PFSK-1 (cell line): ENCODE measurements at regions not wholly inside any gene's neighbourhood (a gene's known extent, or its start where the extent isn't known, plus 50 kb on each side); places are given as distances from the start of the nearest gene placed in this dataset.

Experiments used
- FOXP2 ChIP-seq: optimal IDR thresholded peaks from 2 replicates; pipeline ENCODE3; 2011; ENCODE audit warnings: borderline replicate concordance, control low read depth, inconsistent platforms; ENCODE audit not compliant: insufficient read depth; ENCODE audit errors: extremely low read length, extremely low read depth
- POLR2AphosphoS5 ChIP-seq: IDR thresholded peaks from 2 replicates; pipeline ENCODE4 v1.6.1; 2012; ENCODE audit warnings: low read depth, mild to moderate bottlenecking, control low read depth, low read length, moderate library complexity
- SIN3A ChIP-seq: IDR thresholded peaks from 2 replicates; pipeline ENCODE4 v1.6.1; 2012; ENCODE audit warnings: mild to moderate bottlenecking, low read length, moderate library complexity, borderline replicate concordance; ENCODE audit not compliant: insufficient read depth
- TAF1 ChIP-seq: IDR thresholded peaks from 2 replicates; pipeline ENCODE4 v1.6.1; 2012; ENCODE audit warnings: low read length, control low read depth, borderline replicate concordance; ENCODE audit not compliant: insufficient read depth
- TF ChIP-seq, protein P1 (sequence below), 2 experiments: IDR thresholded peaks; 2 replicates each; pipeline versions ENCODE4 v1.6.1 to v1.8.0; 2011 to 2012; ENCODE audit warnings: low read depth in 2 of 2, low read length in 2 of 2, control low read depth in 1 of 2, inconsistent platforms in 1 of 2, mild to moderate bottlenecking in 1 of 2, moderate library complexity in 1 of 2; ENCODE audit not compliant: insufficient read depth in 1 of 2

DNA sequence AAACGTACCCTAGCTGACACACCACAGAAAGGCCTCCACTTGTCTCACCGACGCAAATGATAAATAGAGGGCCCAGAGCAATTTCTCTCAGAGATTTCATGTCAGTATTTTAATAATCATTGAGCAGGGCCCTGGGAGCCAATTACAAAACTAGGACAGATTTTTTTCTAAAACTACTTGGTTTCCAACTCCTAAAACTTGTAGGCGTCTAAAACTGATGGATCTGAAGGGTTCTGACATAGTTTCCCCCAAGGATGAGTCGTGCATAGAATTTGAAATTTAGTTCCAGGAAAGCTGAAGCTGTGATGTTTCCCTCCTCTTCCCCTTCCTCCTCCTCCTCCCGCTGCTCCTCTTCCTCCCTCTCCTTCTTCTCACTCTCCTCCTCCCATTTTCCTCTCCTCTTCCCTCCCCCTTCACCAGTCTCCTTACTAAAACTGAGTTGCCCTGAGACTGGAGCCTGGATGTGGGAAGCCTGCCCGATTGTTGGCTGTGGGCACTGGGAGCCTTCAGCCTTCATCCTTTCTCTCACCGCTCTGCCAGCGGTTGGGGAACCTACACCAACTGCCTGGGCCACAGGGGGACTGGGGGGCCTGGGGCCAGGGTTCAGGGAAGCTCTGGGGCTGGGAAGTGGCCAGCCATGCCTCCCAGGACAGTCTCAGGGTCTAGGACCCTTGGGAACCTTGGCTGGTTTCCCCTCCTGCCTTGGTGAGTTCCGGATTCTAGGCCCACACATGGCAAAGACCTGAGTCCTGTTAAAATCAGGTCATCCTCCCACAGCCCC is 73.9 kb upstream of the SLC6A11 start:
- TF ChIP-seq POLR2AphosphoS5 (no peak), TAF1 (no peak), SIN3A (no peak), FOXP2 (no peak)
- TF ChIP-seq, protein P1, sequence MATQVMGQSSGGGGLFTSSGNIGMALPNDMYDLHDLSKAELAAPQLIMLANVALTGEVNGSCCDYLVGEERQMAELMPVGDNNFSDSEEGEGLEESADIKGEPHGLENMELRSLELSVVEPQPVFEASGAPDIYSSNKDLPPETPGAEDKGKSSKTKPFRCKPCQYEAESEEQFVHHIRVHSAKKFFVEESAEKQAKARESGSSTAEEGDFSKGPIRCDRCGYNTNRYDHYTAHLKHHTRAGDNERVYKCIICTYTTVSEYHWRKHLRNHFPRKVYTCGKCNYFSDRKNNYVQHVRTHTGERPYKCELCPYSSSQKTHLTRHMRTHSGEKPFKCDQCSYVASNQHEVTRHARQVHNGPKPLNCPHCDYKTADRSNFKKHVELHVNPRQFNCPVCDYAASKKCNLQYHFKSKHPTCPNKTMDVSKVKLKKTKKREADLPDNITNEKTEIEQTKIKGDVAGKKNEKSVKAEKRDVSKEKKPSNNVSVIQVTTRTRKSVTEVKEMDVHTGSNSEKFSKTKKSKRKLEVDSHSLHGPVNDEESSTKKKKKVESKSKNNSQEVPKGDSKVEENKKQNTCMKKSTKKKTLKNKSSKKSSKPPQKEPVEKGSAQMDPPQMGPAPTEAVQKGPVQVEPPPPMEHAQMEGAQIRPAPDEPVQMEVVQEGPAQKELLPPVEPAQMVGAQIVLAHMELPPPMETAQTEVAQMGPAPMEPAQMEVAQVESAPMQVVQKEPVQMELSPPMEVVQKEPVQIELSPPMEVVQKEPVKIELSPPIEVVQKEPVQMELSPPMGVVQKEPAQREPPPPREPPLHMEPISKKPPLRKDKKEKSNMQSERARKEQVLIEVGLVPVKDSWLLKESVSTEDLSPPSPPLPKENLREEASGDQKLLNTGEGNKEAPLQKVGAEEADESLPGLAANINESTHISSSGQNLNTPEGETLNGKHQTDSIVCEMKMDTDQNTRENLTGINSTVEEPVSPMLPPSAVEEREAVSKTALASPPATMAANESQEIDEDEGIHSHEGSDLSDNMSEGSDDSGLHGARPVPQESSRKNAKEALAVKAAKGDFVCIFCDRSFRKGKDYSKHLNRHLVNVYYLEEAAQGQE (IDR thresholded peaks at IDR 0.05; ENCODE audit: insufficient read depth in 1 of 2, low read depth in 2 of 2, low read length in 2 of 2): no peak
